ENCODE measurements at regions not wholly inside any gene's neighbourhood (a gene's known extent, or its start where the extent isn't known, plus 50 kb on each side); places are given as distances from the start of the nearest gene placed in this dataset.

- no peak for TF ChIP-seq CTCF (conservative IDR thresholded peaks at IDR 0.05)
- no peak for TF ChIP-seq EZH2 (IDR thresholded peaks at IDR 0.05; ENCODE audit: low read depth)
Measured at GRCh38 chr3:180764481-180764880, 85.2 kb upstream of the CCDC39 start.

Measured in PC-9 (cell line).